ENCODE measurements at regions not wholly inside any gene's neighbourhood (a gene's known extent, or its start where the extent isn't known, plus 50 kb on each side); places are given as distances from the start of the nearest gene placed in this dataset.

DNA sequence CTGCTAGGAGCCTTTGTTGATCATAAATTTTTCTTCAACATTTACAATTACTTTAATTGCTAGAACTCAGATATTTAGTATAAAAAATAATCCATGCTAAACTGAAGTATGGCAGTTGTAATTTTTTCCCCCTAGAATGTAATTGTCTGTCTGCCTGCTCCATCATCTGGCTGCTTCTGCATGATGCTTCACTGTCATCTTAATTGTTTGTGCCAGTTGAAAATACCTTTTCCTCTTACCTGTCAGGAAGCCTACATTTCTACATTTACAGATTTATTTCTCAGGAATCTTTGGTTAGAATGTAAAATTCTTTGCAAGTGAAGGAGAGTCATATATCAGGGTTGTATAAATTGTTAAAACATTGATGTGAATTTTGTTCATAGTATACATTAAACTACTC lies 348.6 kb downstream of the GRXCR1 start:
- Histone ChIP-seq H3K4me3 (ENCODE audit: low read depth in 1 of 2, low read length in 2 of 2) (no peak overlapping the region), H3K36me3 (ENCODE audit: control insufficient read depth in 1 of 2, insufficient read depth in 2 of 2, low read length in 2 of 2) (no peaks in the 10 kb centered on the region), H3K9me3 (ENCODE audit: control insufficient read depth in 1 of 2, low read length in 2 of 2) (peaks cover 0 to 2% of the 10 kb centered on the region in 2 donors), H3K9ac (ENCODE audit: low read depth in 1 of 2, low read length in 2 of 2) (no peak overlapping the region), H3K27me3 (ENCODE audit: control insufficient read depth in 1 of 2, insufficient read depth in 2 of 2, low read length in 2 of 2) (no peaks in the 10 kb centered on the region), H3K27ac (ENCODE audit: low read depth, low read length) (no peak overlapping the region), H3K4me1 (ENCODE audit: control insufficient read depth in 1 of 2, insufficient read depth in 2 of 2, low read length in 2 of 2) (no peaks in the 10 kb centered on the region)

DNA sequence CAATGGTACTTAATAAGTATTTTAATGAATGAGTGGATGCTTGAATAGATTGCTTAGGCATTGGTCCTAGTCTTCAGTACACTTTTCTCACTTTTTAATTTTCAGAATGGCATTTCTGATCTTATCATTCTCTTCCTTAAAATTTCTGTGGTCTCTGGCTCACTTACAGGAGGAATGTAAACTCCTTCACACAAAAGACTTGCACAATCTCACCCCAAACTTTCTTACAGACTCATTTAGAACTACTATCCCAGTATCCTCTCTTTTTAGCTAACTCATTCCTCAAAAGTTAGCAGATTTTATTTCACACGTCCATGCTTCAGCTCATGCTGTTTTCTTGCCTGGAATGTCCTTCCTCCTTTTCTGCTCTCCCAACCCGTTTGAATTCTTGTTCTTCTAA lies 350.1 kb downstream of the GRXCR1 start:
- Histone ChIP-seq H3K9ac (ENCODE audit: low read depth in 1 of 2, low read length in 2 of 2) (no peak overlapping the region), H3K36me3 (ENCODE audit: control insufficient read depth in 1 of 2, insufficient read depth in 2 of 2, low read length in 2 of 2) (no peaks in the 10 kb centered on the region), H3K4me1 (ENCODE audit: control insufficient read depth in 1 of 2, insufficient read depth in 2 of 2, low read length in 2 of 2) (no peaks in the 10 kb centered on the region), H3K27me3 (ENCODE audit: control insufficient read depth in 1 of 2, insufficient read depth in 2 of 2, low read length in 2 of 2) (no peaks in the 10 kb centered on the region), H3K4me3 (ENCODE audit: low read depth in 1 of 2, low read length in 2 of 2) (no peak overlapping the region), H3K9me3 (ENCODE audit: control insufficient read depth in 1 of 2, low read length in 2 of 2) (no peaks in the 10 kb centered on the region), H3K27ac (ENCODE audit: low read depth, low read length) (no peak overlapping the region)

- H3K9me3 ChIP-seq (ENCODE audit: control insufficient read depth in 1 of 2, low read length in 2 of 2) = no peaks in the 10 kb centered on the region
- H3K9ac ChIP-seq (ENCODE audit: low read depth in 1 of 2, low read length in 2 of 2) = no peak overlapping the region
- H3K4me1 ChIP-seq (ENCODE audit: control insufficient read depth in 1 of 2, insufficient read depth in 2 of 2, low read length in 2 of 2) = no peaks in the 10 kb centered on the region
- H3K4me3 ChIP-seq (ENCODE audit: low read depth in 1 of 2, low read length in 2 of 2) = no peak overlapping the region
- no peak overlapping the region for H3K27ac ChIP-seq (ENCODE audit: low read depth, low read length)
- no peaks in the 10 kb centered on the region for H3K27me3 ChIP-seq (ENCODE audit: control insufficient read depth in 1 of 2, insufficient read depth in 2 of 2, low read length in 2 of 2)
- no peaks in the 10 kb centered on the region for H3K36me3 ChIP-seq (ENCODE audit: control insufficient read depth in 1 of 2, insufficient read depth in 2 of 2, low read length in 2 of 2)
Observed at GRCh38 chr4:43243433-43244116, 351.1 kb downstream of the GRXCR1 start.

- Histone ChIP-seq H3K36me3 (ENCODE audit: control insufficient read depth in 1 of 2, insufficient read depth in 2 of 2, low read length in 2 of 2) (no peaks in the 10 kb centered on the region), H3K9ac (ENCODE audit: low read depth in 1 of 2, low read length in 2 of 2) (no peak overlapping the region), H3K4me1 (ENCODE audit: control insufficient read depth in 1 of 2, insufficient read depth in 2 of 2, low read length in 2 of 2) (no peaks in the 10 kb centered on the region), H3K27ac (ENCODE audit: low read depth, low read length) (no peak overlapping the region), H3K9me3 (ENCODE audit: control insufficient read depth in 1 of 2, low read length in 2 of 2) (no peaks in the 10 kb centered on the region), H3K27me3 (ENCODE audit: control insufficient read depth in 1 of 2, insufficient read depth in 2 of 2, low read length in 2 of 2) (no peaks in the 10 kb centered on the region), H3K4me3 (ENCODE audit: low read depth in 1 of 2, low read length in 2 of 2) (no peak overlapping the region)
Observed at GRCh38 chr4:43244688-43245382, 352.3 kb downstream of the GRXCR1 start.

DNA sequence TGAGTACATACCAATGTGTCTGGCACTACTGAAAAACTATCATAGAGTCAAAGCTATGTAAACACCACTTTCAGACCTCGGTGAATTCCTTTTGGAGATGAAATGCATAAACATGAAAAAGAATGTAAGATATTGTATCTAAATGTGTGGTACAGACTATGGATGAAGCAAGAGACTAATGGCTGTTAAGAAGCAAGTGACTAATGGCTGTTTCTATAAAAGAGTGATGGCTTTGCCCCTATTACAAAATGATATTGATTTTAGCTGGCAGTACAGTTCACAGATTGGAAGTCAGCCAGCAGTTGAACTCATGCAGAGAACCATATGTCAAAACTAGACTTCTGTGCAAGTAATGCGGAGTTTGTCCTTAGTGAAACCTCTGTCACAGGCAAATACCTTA lies 359.3 kb downstream of the GRXCR1 start:
- H3K4me1 ChIP-seq (ENCODE audit: control insufficient read depth in 1 of 2, insufficient read depth in 2 of 2, low read length in 2 of 2) = no peaks in the 10 kb centered on the region
- no peak overlapping the region for H3K9ac ChIP-seq (ENCODE audit: low read depth in 1 of 2, low read length in 2 of 2)
- no peaks in the 10 kb centered on the region for H3K27me3 ChIP-seq (ENCODE audit: control insufficient read depth in 1 of 2, insufficient read depth in 2 of 2, low read length in 2 of 2)
- H3K27ac ChIP-seq (ENCODE audit: low read depth, low read length) = no peak overlapping the region
- peaks cover 3 to 8% of the 10 kb centered on the region in 2 donors for H3K9me3 ChIP-seq (ENCODE audit: control insufficient read depth in 1 of 2, low read length in 2 of 2)
- no peaks in the 10 kb centered on the region for H3K36me3 ChIP-seq (ENCODE audit: control insufficient read depth in 1 of 2, insufficient read depth in 2 of 2, low read length in 2 of 2)
- no peak overlapping the region for H3K4me3 ChIP-seq (ENCODE audit: low read depth in 1 of 2, low read length in 2 of 2)

- peaks cover 7 to 12% of the 10 kb centered on the region in 2 donors for H3K9me3 ChIP-seq (ENCODE audit: control insufficient read depth in 1 of 2, low read length in 2 of 2)
- H3K9ac ChIP-seq (ENCODE audit: low read depth in 1 of 2, low read length in 2 of 2) = no peak overlapping the region
- H3K27ac ChIP-seq (ENCODE audit: low read depth, low read length) = no peak overlapping the region
- H3K4me1 ChIP-seq (ENCODE audit: control insufficient read depth in 1 of 2, insufficient read depth in 2 of 2, low read length in 2 of 2) = no peaks in the 10 kb centered on the region
- H3K27me3 ChIP-seq (ENCODE audit: control insufficient read depth in 1 of 2, insufficient read depth in 2 of 2, low read length in 2 of 2) = no peaks in the 10 kb centered on the region
- H3K36me3 ChIP-seq (ENCODE audit: control insufficient read depth in 1 of 2, insufficient read depth in 2 of 2, low read length in 2 of 2) = no peaks in the 10 kb centered on the region
- no peak overlapping the region for H3K4me3 ChIP-seq (ENCODE audit: low read depth in 1 of 2, low read length in 2 of 2)
Observed at GRCh38 chr4:43253541-43253940, 361.0 kb downstream of the GRXCR1 start.

DNA sequence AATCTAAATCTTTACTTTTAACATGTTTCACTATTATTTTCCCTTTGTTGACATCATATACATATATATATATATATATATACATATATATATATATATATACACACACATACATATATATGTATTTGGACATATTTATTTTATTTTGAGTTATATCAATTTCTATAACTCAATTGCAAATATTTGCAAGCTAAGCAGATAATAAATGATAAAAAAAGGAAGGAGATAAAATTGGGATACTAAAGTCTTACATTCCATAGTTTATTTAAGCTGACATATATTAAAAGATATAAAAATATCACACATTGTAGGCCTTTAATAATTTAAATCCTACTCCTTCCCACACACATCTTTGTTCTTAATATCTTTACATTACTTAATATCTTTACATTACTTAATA lies 372.2 kb downstream of the GRXCR1 start:
- H3K4me3 ChIP-seq (ENCODE audit: low read depth in 1 of 2, low read length in 2 of 2) = no peak overlapping the region
- no peaks in the 10 kb centered on the region for H3K4me1 ChIP-seq (ENCODE audit: control insufficient read depth in 1 of 2, insufficient read depth in 2 of 2, low read length in 2 of 2)
- H3K36me3 ChIP-seq (ENCODE audit: control insufficient read depth in 1 of 2, insufficient read depth in 2 of 2, low read length in 2 of 2) = no peaks in the 10 kb centered on the region
- H3K9me3 ChIP-seq (ENCODE audit: control insufficient read depth in 1 of 2, low read length in 2 of 2) = peaks cover 4 to 10% of the 10 kb centered on the region in 2 donors
- no peak overlapping the region for H3K9ac ChIP-seq (ENCODE audit: low read depth in 1 of 2, low read length in 2 of 2)
- no peaks in the 10 kb centered on the region for H3K27me3 ChIP-seq (ENCODE audit: control insufficient read depth in 1 of 2, insufficient read depth in 2 of 2, low read length in 2 of 2)
- no peak overlapping the region for H3K27ac ChIP-seq (ENCODE audit: low read depth, low read length)

GRCh38 chr4:43271946-43272345 lies 379.4 kb downstream of the GRXCR1 start:
- no peak overlapping the region for H3K9ac ChIP-seq (ENCODE audit: low read depth in 1 of 2, low read length in 2 of 2)
- no peaks in the 10 kb centered on the region for H3K9me3 ChIP-seq (ENCODE audit: control insufficient read depth in 1 of 2, low read length in 2 of 2)
- no peak overlapping the region for H3K27ac ChIP-seq (ENCODE audit: low read depth, low read length)
- no peaks in the 10 kb centered on the region for H3K36me3 ChIP-seq (ENCODE audit: control insufficient read depth in 1 of 2, insufficient read depth in 2 of 2, low read length in 2 of 2)
- no peak overlapping the region for H3K4me3 ChIP-seq (ENCODE audit: low read depth in 1 of 2, low read length in 2 of 2)
- no peaks in the 10 kb centered on the region for H3K27me3 ChIP-seq (ENCODE audit: control insufficient read depth in 1 of 2, insufficient read depth in 2 of 2, low read length in 2 of 2)
- no peaks in the 10 kb centered on the region for H3K4me1 ChIP-seq (ENCODE audit: control insufficient read depth in 1 of 2, insufficient read depth in 2 of 2, low read length in 2 of 2)

DNA sequence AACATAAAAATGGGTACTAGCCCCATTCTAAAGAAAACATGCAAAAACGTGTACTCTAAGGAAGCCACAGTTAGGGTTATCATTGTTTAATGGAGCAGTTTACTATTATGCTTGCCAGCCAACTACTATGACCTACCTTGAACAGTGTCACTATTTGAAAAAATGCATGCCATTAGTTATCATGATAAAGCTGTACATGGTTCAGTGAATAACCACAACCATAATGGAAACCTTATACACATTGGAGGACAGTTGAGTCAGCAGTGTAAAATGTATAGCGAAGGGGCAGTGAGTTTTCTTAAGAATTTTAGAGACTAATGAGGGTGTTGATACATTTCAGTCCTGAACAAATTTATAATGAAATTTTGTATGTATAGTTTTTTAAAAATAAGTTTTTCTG lies 381.9 kb downstream of the GRXCR1 start:
- Histone ChIP-seq H3K36me3 (ENCODE audit: control insufficient read depth in 1 of 2, insufficient read depth in 2 of 2, low read length in 2 of 2) (no peaks in the 10 kb centered on the region), H3K27ac (ENCODE audit: low read depth, low read length) (no peak overlapping the region), H3K9ac (ENCODE audit: low read depth in 1 of 2, low read length in 2 of 2) (no peak overlapping the region), H3K27me3 (ENCODE audit: control insufficient read depth in 1 of 2, insufficient read depth in 2 of 2, low read length in 2 of 2) (no peaks in the 10 kb centered on the region), H3K4me3 (ENCODE audit: low read depth in 1 of 2, low read length in 2 of 2) (no peak overlapping the region), H3K9me3 (ENCODE audit: control insufficient read depth in 1 of 2, low read length in 2 of 2) (no peaks in the 10 kb centered on the region), H3K4me1 (ENCODE audit: control insufficient read depth in 1 of 2, insufficient read depth in 2 of 2, low read length in 2 of 2) (no peaks in the 10 kb centered on the region)

GRCh38 chr4:43275779-43276178 lies 383.3 kb downstream of the GRXCR1 start:
- no peak overlapping the region for H3K9ac ChIP-seq (ENCODE audit: low read depth in 1 of 2, low read length in 2 of 2)
- H3K36me3 ChIP-seq (ENCODE audit: control insufficient read depth in 1 of 2, insufficient read depth in 2 of 2, low read length in 2 of 2) = no peaks in the 10 kb centered on the region
- no peak overlapping the region for H3K4me3 ChIP-seq (ENCODE audit: low read depth in 1 of 2, low read length in 2 of 2)
- H3K27ac ChIP-seq (ENCODE audit: low read depth, low read length) = no peak overlapping the region
- no peaks in the 10 kb centered on the region for H3K9me3 ChIP-seq (ENCODE audit: control insufficient read depth in 1 of 2, low read length in 2 of 2)
- no peaks in the 10 kb centered on the region for H3K4me1 ChIP-seq (ENCODE audit: control insufficient read depth in 1 of 2, insufficient read depth in 2 of 2, low read length in 2 of 2)
- H3K27me3 ChIP-seq (ENCODE audit: control insufficient read depth in 1 of 2, insufficient read depth in 2 of 2, low read length in 2 of 2) = no peaks in the 10 kb centered on the region

Data from duodenal mucosa (tissue), 2 donors.